ENCODE measurements at regions not wholly inside any gene's neighbourhood (a gene's known extent, or its start where the extent isn't known, plus 50 kb on each side); places are given as distances from the start of the nearest gene placed in this dataset.

GRCh38 chr22:47343611-47344010, 581.2 kb downstream of the TBC1D22A start:
- Histone ChIP-seq H2BK5ac (ENCODE audit: low read depth, low read length, poor library complexity, severe bottlenecking) (no peak overlapping the region), H2AFZ (replicated peaks; ENCODE audit: low read length, poor library complexity) (no peak overlapping the region), H3K9ac (ENCODE audit: low read depth, low read length) (no peak overlapping the region), H3K27ac (ENCODE audit: insufficient read depth, low read length) (no peak overlapping the region), H3K79me1 (ENCODE audit: low read depth in 1 of 2, low read length in 2 of 2) (no peaks in the 10 kb centered on the region), H3K56ac (ENCODE audit: extremely low read depth, insufficient read depth, low read length) (no peak overlapping the region), H2BK20ac (ENCODE audit: low read depth, low read length) (no peak overlapping the region), H4K8ac (ENCODE audit: low read depth in 2 of 2, low read length in 2 of 2) (no peak overlapping the region), H3K18ac (ENCODE audit: low read depth, low read length) (no peak overlapping the region), H4K20me1 (ENCODE audit: insufficient read depth, low read length) (no peaks in the 10 kb centered on the region), H2AK9ac (replicated peaks; ENCODE audit: low read depth, low read length, poor library complexity) (no peak overlapping the region), H3K4me3 (ENCODE audit: insufficient read depth, low read depth, low read length) (no peak overlapping the region), H3K4me1 (ENCODE audit: control insufficient read depth, insufficient read depth, low read length) (no peaks in the 10 kb centered on the region), H3K14ac (replicated peaks; ENCODE audit: low read depth, low read length) (no peak overlapping the region), H3K36me3 (ENCODE audit: control insufficient read depth, insufficient read depth, low read length) (no peaks in the 10 kb centered on the region), H4K5ac (ENCODE audit: low read depth, low read length) (no peak overlapping the region), H3K4me2 (ENCODE audit: low read depth, low read length) (no peak overlapping the region), H2BK120ac (ENCODE audit: low read depth, low read length) (no peak overlapping the region), H3K9me3 (ENCODE audit: control insufficient read depth, insufficient read depth, low read length) (peaks cover 7% of the 10 kb centered on the region), H2BK15ac (ENCODE audit: low read depth, low read length) (no peak overlapping the region), H3K9me1 (ENCODE audit: insufficient read depth, low read length) (no peaks in the 10 kb centered on the region), H4K91ac (ENCODE audit: insufficient read depth, low read depth, low read length) (no peak overlapping the region), H3K27me3 (ENCODE audit: control insufficient read depth, insufficient read depth, low read length) (no peaks in the 10 kb centered on the region), H3K4ac (ENCODE audit: low read depth, low read length) (no peak overlapping the region), H3K23ac (ENCODE audit: low read depth, low read length) (no peak overlapping the region), H2AK5ac (ENCODE audit: low read depth, low read length) (no peak overlapping the region)
- no CpG with 5 or more reads among the region's 8 CpGs for WGBS, 2 experiments (ENCODE audit: extremely low coverage in 2 of 2, insufficient read length in 1 of 2)
- in situ Hi-C loops (cut with MboI; ENCODE audit: low sequenced_read_pairs) (no loop called here), dilution Hi-C loops (cut with HindIII; ENCODE audit: low sequenced_read_pairs, unreplicated experiment) (no loop called here), intact Hi-C loops (cut with micrococcal nuclease) (no loop called here)
- ATAC-seq (ENCODE audit: low read depth) (no peak), DNase-seq (no peak)
- no TSS peak for BruUV-seq (replicated peaks)
- POLR2A ChIA-PET (ENCODE audit: unreplicated experiment): no interaction called here
- CTCF ChIA-PET: no interaction called here
- TF ChIP-seq CTCF (conservative IDR thresholded peaks at IDR 0.05; ENCODE audit: low read depth, low read length) (no peak), FOS (IDR thresholded peaks at IDR 0.05; ENCODE audit: low read depth, low read length) (no peak), MXI1 (IDR thresholded peaks at IDR 0.05; ENCODE audit: borderline replicate concordance, low read depth, low read length) (no peak), POLR2A (IDR thresholded peaks at IDR 0.05; ENCODE audit: low read depth, low read length) (no peak)

All from IMR-90 (cell line).